GM12878 (cell line): ENCODE measurements at regions not wholly inside any gene's neighbourhood (a gene's known extent, or its start where the extent isn't known, plus 50 kb on each side); places are given as distances from the start of the nearest gene placed in this dataset.

Experiments used
- BCL11A ChIP-seq: IDR thresholded peaks from 2 replicates; pipeline ENCODE4 v1.6.1; 2011; ENCODE audit warnings: low read depth, low read length
- EZH2 ChIP-seq: IDR thresholded peaks from 2 replicates; pipeline ENCODE4 v1.6.1; 2012; ENCODE audit warnings: low read depth, mild to moderate bottlenecking, control low read depth, inconsistent platforms, low read length, borderline replicate concordance; ENCODE audit not compliant: control insufficient read depth
- JUNB ChIP-seq: IDR thresholded peaks from 2 replicates; pipeline ENCODE4 v1.6.1; 2016; ENCODE audit warnings: antibody characterized with exemption, mild to moderate bottlenecking
- RCOR1 ChIP-seq: conservative IDR thresholded peaks from 2 replicates; pipeline ENCODE4 v1.6.1; 2012; ENCODE audit warnings: low read depth, low read length, improper control_type of control experiment
- SPI1 ChIP-seq: IDR thresholded peaks from 2 replicates; pipeline ENCODE4 v1.6.1; 2011; ENCODE audit warnings: low read depth, mild to moderate bottlenecking, low read length, moderate library complexity, borderline replicate concordance; ENCODE audit not compliant: insufficient read depth
- TAF1 ChIP-seq: IDR thresholded peaks from 2 replicates; pipeline ENCODE4 v1.6.1; 2011; ENCODE audit warnings: mild to moderate bottlenecking, low read depth, low read length, borderline replicate concordance
- ZSCAN29 ChIP-seq: fragments of 450-650 bp; IDR thresholded peaks from 2 replicates; pipeline ENCODE4 v1.6.1; 2017; ENCODE audit warnings: mild to moderate bottlenecking, moderate library complexity
- TF ChIP-seq, protein P1 (sequence below), 3 experiments: IDR thresholded peaks in 2 of 3; conservative IDR thresholded peaks in 1 of 3; 2 replicates each; pipeline ENCODE4 v1.5.1; 2011; ENCODE audit warnings: low read depth in 3 of 3, low read length in 3 of 3, mild to moderate bottlenecking in 3 of 3, control low read depth in 2 of 3, moderate library complexity in 2 of 3, inconsistent platforms in 1 of 3, mixed read lengths in 1 of 3; ENCODE audit not compliant: control insufficient read depth in 2 of 3, insufficient read depth in 1 of 3; ENCODE audit errors: extremely low read depth in 1 of 3
- TF ChIP-seq, protein P2 (sequence below): IDR thresholded peaks from 2 replicates; pipeline ENCODE4 v1.6.1; 2011; ENCODE audit warnings: borderline replicate concordance, low read depth, mild to moderate bottlenecking, moderate library complexity, low read length; ENCODE audit not compliant: insufficient read depth, poor library complexity, severe bottlenecking

DNA sequence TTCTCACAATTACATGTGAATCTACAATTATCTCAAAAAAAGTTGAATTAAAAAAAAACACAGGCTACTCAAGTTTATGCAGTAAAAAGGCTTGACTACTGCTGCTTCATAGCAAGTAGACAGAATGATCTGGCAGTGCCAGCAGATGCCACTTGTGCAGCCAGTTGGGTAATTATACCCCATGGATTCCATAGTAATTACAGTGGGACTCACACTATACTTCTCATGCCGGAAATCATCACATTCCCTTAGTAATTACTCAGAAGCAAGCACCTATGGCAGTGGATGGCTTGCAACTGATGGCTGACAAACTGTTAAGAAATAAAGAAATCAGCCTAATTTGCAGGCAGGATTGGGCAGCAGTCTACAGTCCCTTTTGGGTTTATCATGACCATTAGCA lies 463.2 kb upstream of the KLF4 start:
- TF ChIP-seq ZSCAN29 (no peak), EZH2 (no peak), RCOR1 (no peak), TAF1 (no peak), SPI1 (no peak), BCL11A (no peak), JUNB (no peak)
- TF ChIP-seq, protein P1, sequence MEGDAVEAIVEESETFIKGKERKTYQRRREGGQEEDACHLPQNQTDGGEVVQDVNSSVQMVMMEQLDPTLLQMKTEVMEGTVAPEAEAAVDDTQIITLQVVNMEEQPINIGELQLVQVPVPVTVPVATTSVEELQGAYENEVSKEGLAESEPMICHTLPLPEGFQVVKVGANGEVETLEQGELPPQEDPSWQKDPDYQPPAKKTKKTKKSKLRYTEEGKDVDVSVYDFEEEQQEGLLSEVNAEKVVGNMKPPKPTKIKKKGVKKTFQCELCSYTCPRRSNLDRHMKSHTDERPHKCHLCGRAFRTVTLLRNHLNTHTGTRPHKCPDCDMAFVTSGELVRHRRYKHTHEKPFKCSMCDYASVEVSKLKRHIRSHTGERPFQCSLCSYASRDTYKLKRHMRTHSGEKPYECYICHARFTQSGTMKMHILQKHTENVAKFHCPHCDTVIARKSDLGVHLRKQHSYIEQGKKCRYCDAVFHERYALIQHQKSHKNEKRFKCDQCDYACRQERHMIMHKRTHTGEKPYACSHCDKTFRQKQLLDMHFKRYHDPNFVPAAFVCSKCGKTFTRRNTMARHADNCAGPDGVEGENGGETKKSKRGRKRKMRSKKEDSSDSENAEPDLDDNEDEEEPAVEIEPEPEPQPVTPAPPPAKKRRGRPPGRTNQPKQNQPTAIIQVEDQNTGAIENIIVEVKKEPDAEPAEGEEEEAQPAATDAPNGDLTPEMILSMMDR (IDR thresholded peaks at IDR 0.05 in 2 of 3, conservative IDR thresholded peaks at IDR 0.05 in 1 of 3; ENCODE audit: control insufficient read depth in 2 of 3, extremely low read depth in 1 of 3, insufficient read depth in 1 of 3, low read depth in 3 of 3, low read length in 3 of 3): no peak
- TF ChIP-seq, protein P2, sequence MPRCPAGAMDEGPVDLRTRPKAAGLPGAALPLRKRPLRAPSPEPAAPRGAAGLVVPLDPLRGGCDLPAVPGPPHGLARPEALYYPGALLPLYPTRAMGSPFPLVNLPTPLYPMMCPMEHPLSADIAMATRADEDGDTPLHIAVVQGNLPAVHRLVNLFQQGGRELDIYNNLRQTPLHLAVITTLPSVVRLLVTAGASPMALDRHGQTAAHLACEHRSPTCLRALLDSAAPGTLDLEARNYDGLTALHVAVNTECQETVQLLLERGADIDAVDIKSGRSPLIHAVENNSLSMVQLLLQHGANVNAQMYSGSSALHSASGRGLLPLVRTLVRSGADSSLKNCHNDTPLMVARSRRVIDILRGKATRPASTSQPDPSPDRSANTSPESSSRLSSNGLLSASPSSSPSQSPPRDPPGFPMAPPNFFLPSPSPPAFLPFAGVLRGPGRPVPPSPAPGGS: no peak
